RWPE2 (cell line): ENCODE measurements at regions not wholly inside any gene's neighbourhood (a gene's known extent, or its start where the extent isn't known, plus 50 kb on each side); places are given as distances from the start of the nearest gene placed in this dataset.

Experiments
- ATAC-seq: fragments of 200-7000 bp; cut with Tn5 transposase; 3 replicates; pipeline ENCODE4 v1.9.1; 2021; ENCODE audit warnings: low read depth
- DNase-seq: peaks from one replicate; pipeline ENCODE4 v3.0.0-alpha.2; 2020; ENCODE audit warnings: low spot score
- H3K27ac ChIP-seq: fragments of 450-650 bp; 2 replicates; pipeline ENCODE4 v1.5.1; 2017; ENCODE audit warnings: mild to moderate bottlenecking; ENCODE audit not compliant: poor library complexity, severe bottlenecking
- H3K27me3 ChIP-seq: fragments of 250-450 bp; sonication (Bioruptor Pico); 2 replicates; pipeline ENCODE4 v1.5.1; 2021; ENCODE audit warnings: mild to moderate bottlenecking, moderate library complexity; ENCODE audit not compliant: insufficient read depth, poor library complexity, severe bottlenecking
- H3K36me3 ChIP-seq: fragments of 250-450 bp; sonication (Bioruptor Pico); 2 replicates; pipeline ENCODE4 v1.5.1; 2020; ENCODE audit warnings: low read depth, mild to moderate bottlenecking, moderate library complexity
- H3K4me1 ChIP-seq: fragments of 250-450 bp; sonication (Bioruptor Pico); 2 replicates; pipeline ENCODE4 v1.5.1; 2021; ENCODE audit warnings: mild to moderate bottlenecking, moderate library complexity; ENCODE audit not compliant: insufficient read depth, poor library complexity, severe bottlenecking
- H3K4me3 ChIP-seq: fragments of 250-450 bp; sonication (Bioruptor Pico); 2 replicates; pipeline ENCODE4 v1.5.1; 2021; ENCODE audit warnings: mild to moderate bottlenecking, moderate library complexity; ENCODE audit not compliant: severe bottlenecking
- H3K9me3 ChIP-seq: fragments of 250-450 bp; sonication (Bioruptor Pico); 2 replicates; pipeline ENCODE4 v1.5.1; 2021; ENCODE audit warnings: mild to moderate bottlenecking, moderate library complexity; ENCODE audit not compliant: severe bottlenecking
- CTCF ChIP-seq: fragments of 450-650 bp; IDR thresholded peaks from one replicate; pipeline ENCODE4 v1.5.1; 2017; ENCODE audit warnings: mild to moderate bottlenecking, moderate library complexity; ENCODE audit not compliant: poor library complexity, severe bottlenecking

- no peaks in the 10 kb centered on the region for H3K4me1 ChIP-seq
- ATAC-seq, result no peak
- H3K4me3 ChIP-seq, result no peak overlapping the region
- H3K9me3 ChIP-seq, result no peaks in the 10 kb centered on the region
- no peaks in the 10 kb centered on the region for H3K36me3 ChIP-seq
- no peak overlapping the region for H3K27ac ChIP-seq
- DNase-seq, result no peak
- no peak for TF ChIP-seq CTCF
- peaks cover 8% of the 10 kb centered on the region for H3K27me3 ChIP-seq
Observed at GRCh38 chr3:168858327-168858726, 762.6 kb upstream of the GOLIM4 start.

GRCh38 chr3:168850109-168850508 lies 754.4 kb upstream of the GOLIM4 start:
- Histone ChIP-seq H3K27ac (no peak overlapping the region), H3K27me3 (peaks cover 15% of the 10 kb centered on the region), H3K4me1 (no peaks in the 10 kb centered on the region), H3K4me3 (no peak overlapping the region), H3K36me3 (no peaks in the 10 kb centered on the region), H3K9me3 (no peaks in the 10 kb centered on the region)
- TF ChIP-seq CTCF, result no peak
- no peak for DNase-seq
- no peak for ATAC-seq

GRCh38 chr3:168847291-168847883 lies 751.7 kb upstream of the GOLIM4 start:
- ATAC-seq, result peak; percentile 42; the same call in 1 of the 3 replicates
- Histone ChIP-seq H3K27me3 (peaks cover 6% of the 10 kb centered on the region), H3K4me3 (no peak overlapping the region), H3K9me3 (no peaks in the 10 kb centered on the region), H3K27ac (no peak overlapping the region), H3K36me3 (no peaks in the 10 kb centered on the region), H3K4me1 (no peaks in the 10 kb centered on the region)
- no peak for DNase-seq
- peak; percentile 83 for TF ChIP-seq CTCF

GRCh38 chr3:168844894-168845482 lies 749.3 kb upstream of the GOLIM4 start:
- Histone ChIP-seq H3K4me1 (no peaks in the 10 kb centered on the region), H3K27ac (no peak overlapping the region), H3K27me3 (peaks cover 6% of the 10 kb centered on the region), H3K9me3 (no peaks in the 10 kb centered on the region), H3K4me3 (no peak overlapping the region), H3K36me3 (no peaks in the 10 kb centered on the region)
- DNase-seq, result no peak
- no peak for TF ChIP-seq CTCF
- no peak for ATAC-seq

- H3K27me3 ChIP-seq, result peaks cover 6% of the 10 kb centered on the region
- no peak for ATAC-seq
- H3K27ac ChIP-seq, result no peak overlapping the region
Observed at GRCh38 chr3:168844472-168844871, 748.7 kb upstream of the GOLIM4 start.

More at GRCh38 chr3:168844472-168844871, 748.7 kb upstream of the GOLIM4 start:
- TF ChIP-seq CTCF, result no peak
- no peak overlapping the region for H3K4me3 ChIP-seq
- H3K4me1 ChIP-seq, result no peaks in the 10 kb centered on the region
- no peaks in the 10 kb centered on the region for H3K9me3 ChIP-seq
- no peaks in the 10 kb centered on the region for H3K36me3 ChIP-seq
- no peak for DNase-seq
